Upper lobe of right lung (tissue), 1 donor: ENCODE measurements at regions not wholly inside any gene's neighbourhood (a gene's known extent, or its start where the extent isn't known, plus 50 kb on each side); places are given as distances from the start of the nearest gene placed in this dataset.
A peak's percentile ranks its signal among the peaks of the same experiment; 100 is the strongest.

ENCODE experiments used
- ATAC-seq: fragments of 200-7000 bp; cut with Tn5 transposase; one replicate; pipeline ENCODE4 v1.9.1; 2020; ENCODE audit warnings: mild to moderate bottlenecking, moderate library complexity
- DNase-seq: peaks from one replicate; pipeline ENCODE4 v3.0.0-alpha.2; 2020
- H3K27ac ChIP-seq: fragments of 200-600 bp; one replicate; pipeline ENCODE4 v1.8.0; 2022
- H3K27me3 ChIP-seq: fragments of 200-600 bp; one replicate; pipeline ENCODE4 v1.8.0; 2022; ENCODE audit warnings: mild to moderate bottlenecking
- H3K36me3 ChIP-seq: fragments of 200-600 bp; one replicate; pipeline ENCODE4 v1.8.0; 2022
- H3K4me1 ChIP-seq: fragments of 200-600 bp; one replicate; pipeline ENCODE4 v1.8.0; 2022
- H3K4me3 ChIP-seq: fragments of 200-600 bp; one replicate; pipeline ENCODE4 v1.8.0; 2022; ENCODE audit warnings: mild to moderate bottlenecking
- H3K9me3 ChIP-seq: fragments of 200-600 bp; one replicate; pipeline ENCODE4 v1.8.0; 2022
- CTCF ChIP-seq: fragments of 200-600 bp; IDR thresholded peaks from one replicate; pipeline ENCODE4 v1.8.0; 2022; ENCODE audit warnings: antibody characterized with exemption
- intact Hi-C: fragments of 100-400 bp; cut with DNase I; formaldehyde crosslinking; loops from one replicate; pipeline ENCODE4 v1.11.0; 2022
- donor health status: DM: no; HTN: yes; CAD: no; lungs with severe emphysema.

GRCh38 chr5:175329976-175330375 is 114.0 kb downstream of the DRD1 start:
- Histone ChIP-seq H3K4me3 (no peak overlapping the region), H3K27ac (no peak overlapping the region), H3K4me1 (no peaks in the 10 kb centered on the region), H3K27me3 (no peaks in the 10 kb centered on the region), H3K36me3 (no peaks in the 10 kb centered on the region), H3K9me3 (no peaks in the 10 kb centered on the region)
- TF ChIP-seq CTCF = no peak
- no peak for ATAC-seq
- DNase-seq = no peak
- intact Hi-C loops = no loop called here

- ATAC-seq (no peak), DNase-seq (no peak)
- no peak overlapping the region for H3K27ac ChIP-seq
- H3K4me3 ChIP-seq = no peak overlapping the region
- H3K9me3 ChIP-seq = no peaks in the 10 kb centered on the region
- no peaks in the 10 kb centered on the region for H3K4me1 ChIP-seq
- no peaks in the 10 kb centered on the region for H3K36me3 ChIP-seq
- intact Hi-C loops = no loop called here
- H3K27me3 ChIP-seq = no peaks in the 10 kb centered on the region
- no peak for TF ChIP-seq CTCF
Observed at GRCh38 chr5:175328687-175329086, 115.3 kb downstream of the DRD1 start.

- Histone ChIP-seq H3K9me3 (no peaks in the 10 kb centered on the region), H3K27ac (no peak overlapping the region), H3K4me3 (no peak overlapping the region), H3K36me3 (no peaks in the 10 kb centered on the region), H3K27me3 (no peaks in the 10 kb centered on the region), H3K4me1 (no peaks in the 10 kb centered on the region)
- intact Hi-C loops = no loop called here
- ATAC-seq (no peak), DNase-seq (no peak)
- TF ChIP-seq CTCF = no peak
Observed at GRCh38 chr5:175328176-175328575, 115.8 kb downstream of the DRD1 start.

GRCh38 chr5:175325681-175326080 is 118.3 kb downstream of the DRD1 start:
- DNase-seq = no peak
- H3K4me3 ChIP-seq = no peak overlapping the region
- no peak for ATAC-seq
- no peaks in the 10 kb centered on the region for H3K27me3 ChIP-seq
- TF ChIP-seq CTCF = no peak
- intact Hi-C loops = no loop called here
- H3K9me3 ChIP-seq = no peaks in the 10 kb centered on the region
- H3K27ac ChIP-seq = no peak overlapping the region
- no peaks in the 10 kb centered on the region for H3K36me3 ChIP-seq
- no peaks in the 10 kb centered on the region for H3K4me1 ChIP-seq

- DNase-seq = no peak
- H3K36me3 ChIP-seq = no peaks in the 10 kb centered on the region
- H3K4me3 ChIP-seq = no peak overlapping the region
- no peaks in the 10 kb centered on the region for H3K9me3 ChIP-seq
- H3K27ac ChIP-seq = no peak overlapping the region
- intact Hi-C loops = no loop called here
- peak; percentile 37 for ATAC-seq
- TF ChIP-seq CTCF = no peak
- no peaks in the 10 kb centered on the region for H3K27me3 ChIP-seq
- H3K4me1 ChIP-seq = no peaks in the 10 kb centered on the region
Observed at GRCh38 chr5:175321927-175322532, 122.0 kb downstream of the DRD1 start.

GRCh38 chr5:175319199-175319598 is 124.8 kb downstream of the DRD1 start:
- H3K27me3 ChIP-seq = no peaks in the 10 kb centered on the region
- no peak overlapping the region for H3K4me3 ChIP-seq
- no peak for DNase-seq
- no peak for ATAC-seq
- H3K27ac ChIP-seq = no peak overlapping the region
- TF ChIP-seq CTCF = no peak
- no peaks in the 10 kb centered on the region for H3K4me1 ChIP-seq
- H3K36me3 ChIP-seq = no peaks in the 10 kb centered on the region
- no peaks in the 10 kb centered on the region for H3K9me3 ChIP-seq
- intact Hi-C loops = no loop called here
